Gastrocnemius medialis (tissue), 4 donors: ENCODE measurements at regions not wholly inside any gene's neighbourhood (a gene's known extent, or its start where the extent isn't known, plus 50 kb on each side); places are given as distances from the start of the nearest gene placed in this dataset.

Experiments used
- ATAC-seq, 2 donors: fragments of 150-250 bp; one replicate each; pipeline ENCODE4 v1.9.1; 2016
- DNase-seq, 2 donors: peaks; one replicate each; pipeline ENCODE4 v3.0.0-alpha.2; 2019
- H3K27ac ChIP-seq, 4 donors: fragments of 200-600 bp; sonication (generic); 1 replicate in 1 of 4; 2 replicates in 3 of 4; pipeline ENCODE4 v1.5.1; 2016 to 2018; ENCODE audit warnings: mild to moderate bottlenecking in 2 of 4, moderate library complexity in 1 of 4
- H3K27me3 ChIP-seq, 3 donors: fragments of 200-600 bp; sonication (generic) in 2 of 3; 1 replicate in 1 of 3; 2 replicates in 2 of 3; pipeline versions ENCODE4 v1.5.1 to v1.6.0; 2016 to 2019; ENCODE audit warnings: mild to moderate bottlenecking in 1 of 3, moderate library complexity in 1 of 3
- H3K36me3 ChIP-seq, 2 donors: fragments of 200-600 bp; sonication (generic) in 1 of 2; one replicate each; pipeline ENCODE4 v1.5.1; 2017 to 2018
- H3K4me1 ChIP-seq, 2 donors: fragments of 200-600 bp; sonication (generic) in 1 of 2; one replicate each; pipeline ENCODE4 v1.5.1; 2016 to 2017; ENCODE audit warnings: mild to moderate bottlenecking in 2 of 2
- H3K4me3 ChIP-seq, 4 donors: fragments of 200-600 bp; sonication (generic) in 3 of 4; 1 replicate in 1 of 4; 2 replicates in 3 of 4; pipeline ENCODE4 v1.5.1; 2016 to 2019; ENCODE audit warnings: mild to moderate bottlenecking in 2 of 4
- H3K9me3 ChIP-seq, 3 donors: fragments of 200-600 bp; sonication (generic) in 2 of 3; 1 replicate in 1 of 3; 2 replicates in 2 of 3; pipeline ENCODE4 v1.5.1; 2016 to 2019
- CTCF ChIP-seq, 5 experiments: fragments of 450-650 bp in 3 of 5; fragments of 200-600 bp in 2 of 5; sonication (generic) in 2 of 5; IDR thresholded peaks in 4 of 5; conservative IDR thresholded peaks in 1 of 5; 1 replicate in 4 of 5; 2 replicates in 1 of 5; pipeline ENCODE4 v1.5.1; 2016 to 2019; ENCODE audit warnings: antibody characterized with exemption in 5 of 5, mild to moderate bottlenecking in 3 of 5, moderate library complexity in 3 of 5
- POLR2A ChIP-seq, 2 donors: fragments of 450-650 bp; IDR thresholded peaks; one replicate each; pipeline ENCODE4 v1.6.1; 2017; ENCODE audit warnings: antibody characterized with exemption in 2 of 2, mild to moderate bottlenecking in 2 of 2, moderate library complexity in 2 of 2
- in situ Hi-C, 4 donors: fragments of 200-750 bp; cut with MboI; loops; one replicate each; pipeline versions ENCODE4 v1.15.0 to v1.8.0; 2017; ENCODE audit warnings: low sequenced_read_pairs in 4 of 4
- intact Hi-C: fragments of 100-400 bp; cut with DNase I; formaldehyde crosslinking; loops from one replicate; pipeline ENCODE4 v1.15.1; 2023; ENCODE audit warnings: low total_unique reads

- DNase-seq (no peak), ATAC-seq (no peak)
- TF ChIP-seq CTCF (IDR thresholded peaks at IDR 0.05 in 4 of 5, conservative IDR thresholded peaks at IDR 0.05 in 1 of 5) (no peak), POLR2A (IDR thresholded peaks at IDR 0.05) (no peak)
- in situ Hi-C loops (no loop called here), intact Hi-C loops (no loop called here)
- no peaks in the 10 kb centered on the region for H3K4me1 ChIP-seq
- no peaks in the 10 kb centered on the region for H3K9me3 ChIP-seq
- H3K36me3 ChIP-seq, result no peaks in the 10 kb centered on the region
- H3K27me3 ChIP-seq, result no peaks in the 10 kb centered on the region
- H3K27ac ChIP-seq, result no peak overlapping the region
- no peak overlapping the region for H3K4me3 ChIP-seq
These were observed 52.4 kb upstream of the WDR26 start for GRCh38 chr1:224486801-224487583.

GRCh38 chr1:224488806-224489499 lies 54.4 kb upstream of the WDR26 start:
- DNase-seq (no peak), ATAC-seq (no peak)
- H3K4me3 ChIP-seq, result no peak overlapping the region
- no peak overlapping the region for H3K27ac ChIP-seq
- no peaks in the 10 kb centered on the region for H3K27me3 ChIP-seq
- H3K9me3 ChIP-seq, result no peaks in the 10 kb centered on the region
- no peak for TF ChIP-seq CTCF (IDR thresholded peaks at IDR 0.05 in 4 of 5, conservative IDR thresholded peaks at IDR 0.05 in 1 of 5)
- TF ChIP-seq POLR2A (IDR thresholded peaks at IDR 0.05), result no peak
- no peaks in the 10 kb centered on the region for H3K4me1 ChIP-seq
- H3K36me3 ChIP-seq, result no peaks in the 10 kb centered on the region
- in situ Hi-C loops, result no loop called here
- intact Hi-C loops, result no loop called here

GRCh38 chr1:224489534-224490365 lies 55.2 kb upstream of the WDR26 start:
- no peak overlapping the region for H3K27ac ChIP-seq
- no peaks in the 10 kb centered on the region for H3K36me3 ChIP-seq
- intact Hi-C loops, result no loop called here
- H3K4me3 ChIP-seq, result no peak overlapping the region
- TF ChIP-seq POLR2A (IDR thresholded peaks at IDR 0.05) (no peak), CTCF (IDR thresholded peaks at IDR 0.05 in 4 of 5, conservative IDR thresholded peaks at IDR 0.05 in 1 of 5) (no peak)
- H3K27me3 ChIP-seq, result no peaks in the 10 kb centered on the region
- H3K9me3 ChIP-seq, result no peaks in the 10 kb centered on the region
- no peaks in the 10 kb centered on the region for H3K4me1 ChIP-seq
- ATAC-seq, result no peak
- in situ Hi-C loops, result no loop called here
- no peak for DNase-seq

GRCh38 chr1:224490549-224491537 lies 56.2 kb upstream of the WDR26 start:
- H3K9me3 ChIP-seq, result no peaks in the 10 kb centered on the region
- no peak for TF ChIP-seq POLR2A (IDR thresholded peaks at IDR 0.05)
- H3K4me3 ChIP-seq, result no peak overlapping the region
- intact Hi-C loops (no loop called here), in situ Hi-C loops (no loop called here)
- H3K36me3 ChIP-seq, result no peaks in the 10 kb centered on the region
- ATAC-seq (no peak), DNase-seq (no peak)
- H3K4me1 ChIP-seq, result no peaks in the 10 kb centered on the region
- no peak overlapping the region for H3K27ac ChIP-seq
- H3K27me3 ChIP-seq, result no peaks in the 10 kb centered on the region
